OCI-LY3 (cell line): ENCODE measurements at regions not wholly inside any gene's neighbourhood (a gene's known extent, or its start where the extent isn't known, plus 50 kb on each side); places are given as distances from the start of the nearest gene placed in this dataset.

Experiments
- H2AFZ ChIP-seq: fragments of 200-600, 300-600 bp; shearing (Covaris generic); 2 replicates; pipeline ENCODE4 v1.6.0; 2014; ENCODE audit warnings: antibody characterized with exemption, low read depth, low read length
- H3K27ac ChIP-seq: fragments of 200-600, 300-600 bp; sonication (generic); 2 replicates; pipeline ENCODE4 v1.5.1; 2014; ENCODE audit warnings: mild to moderate bottlenecking, low read length, moderate library complexity, mixed read lengths
- H3K27me3 ChIP-seq: fragments of 200-600, 300-600 bp; sonication (generic); 2 replicates; pipeline ENCODE4 v1.6.1; 2014; ENCODE audit warnings: low read depth, low read length, mixed read lengths
- H3K36me3 ChIP-seq: fragments of 200-600, 300-600 bp; sonication (generic); replicated peaks from 2 replicates; pipeline ENCODE3; 2014; ENCODE audit warnings: low read depth, low read length, mixed read lengths
- H3K4me1 ChIP-seq: fragments of 300-600, 200-600 bp; sonication (generic); 2 replicates; pipeline ENCODE4 v1.6.1; 2014; ENCODE audit warnings: low read length, mixed read lengths
- H3K4me2 ChIP-seq: fragments of 200-600, 300-600 bp; sonication (generic); 2 replicates; pipeline ENCODE4 v1.6.1; 2014; ENCODE audit warnings: low read length, mixed read lengths
- H3K4me3 ChIP-seq: fragments of 300-600, 200-600 bp; sonication (generic); 2 replicates; pipeline ENCODE4 v1.5.1; 2014; ENCODE audit warnings: antibody characterized with exemption, mild to moderate bottlenecking, low read length, moderate library complexity
- H3K79me2 ChIP-seq: fragments of 300-600, 200-600 bp; shearing (Covaris generic); 2 replicates; pipeline ENCODE4 v1.6.1; 2014; ENCODE audit warnings: mild to moderate bottlenecking, low read length, mixed read lengths
- H3K9ac ChIP-seq: fragments of 300-600, 200-600 bp; shearing (Covaris generic); 2 replicates; pipeline ENCODE4 v1.6.0; 2014; ENCODE audit warnings: mild to moderate bottlenecking, low read length, moderate library complexity
- H3K9me3 ChIP-seq: fragments of 200-600, 300-600 bp; shearing (Covaris generic); 2 replicates; pipeline ENCODE4 v1.6.1; 2014; ENCODE audit warnings: low read length, mixed read lengths; ENCODE audit not compliant: insufficient read depth
- H4K20me1 ChIP-seq: fragments of 200-600, 300-600 bp; sonication (generic); 2 replicates; pipeline ENCODE4 v1.6.1; 2016; ENCODE audit warnings: low read length, mixed read lengths; ENCODE audit not compliant: insufficient read depth
- EZH2phosphoT487 ChIP-seq: fragments of 200-600 bp; shearing (Covaris generic); IDR thresholded peaks from 2 replicates; pipeline ENCODE4 v1.6.1; 2018; ENCODE audit warnings: antibody characterized with exemption, mixed run types, low read depth
- TF ChIP-seq, protein P1 (sequence below): fragments of 200-600, 300-600 bp; sonication (generic); IDR thresholded peaks from 2 replicates; pipeline ENCODE4 v1.5.1; 2014; ENCODE audit warnings: antibody characterized with exemption, low read length, low read depth

DNA sequence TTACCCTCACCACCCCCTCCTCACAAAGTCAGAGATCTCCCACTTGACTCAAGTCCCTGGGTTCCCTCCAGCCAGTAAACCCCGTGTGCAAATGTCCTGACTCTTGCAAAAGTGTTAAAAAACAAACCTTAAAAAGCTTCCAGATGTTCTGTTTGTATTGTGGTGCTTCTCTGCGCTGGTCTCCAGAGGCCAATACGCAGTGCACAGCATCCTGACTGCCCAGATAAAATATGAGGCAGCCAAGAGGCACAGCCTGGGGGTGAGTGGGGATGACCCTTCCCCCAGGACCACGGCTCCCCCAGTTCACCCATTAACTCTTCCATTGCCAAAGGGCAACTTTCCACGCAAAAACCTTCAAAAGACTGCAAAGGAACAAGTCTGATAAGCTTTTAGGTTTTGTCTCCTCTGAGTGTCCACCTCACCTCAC, 291.8 kb downstream of the SOX9 start:
- TF ChIP-seq, protein P1, sequence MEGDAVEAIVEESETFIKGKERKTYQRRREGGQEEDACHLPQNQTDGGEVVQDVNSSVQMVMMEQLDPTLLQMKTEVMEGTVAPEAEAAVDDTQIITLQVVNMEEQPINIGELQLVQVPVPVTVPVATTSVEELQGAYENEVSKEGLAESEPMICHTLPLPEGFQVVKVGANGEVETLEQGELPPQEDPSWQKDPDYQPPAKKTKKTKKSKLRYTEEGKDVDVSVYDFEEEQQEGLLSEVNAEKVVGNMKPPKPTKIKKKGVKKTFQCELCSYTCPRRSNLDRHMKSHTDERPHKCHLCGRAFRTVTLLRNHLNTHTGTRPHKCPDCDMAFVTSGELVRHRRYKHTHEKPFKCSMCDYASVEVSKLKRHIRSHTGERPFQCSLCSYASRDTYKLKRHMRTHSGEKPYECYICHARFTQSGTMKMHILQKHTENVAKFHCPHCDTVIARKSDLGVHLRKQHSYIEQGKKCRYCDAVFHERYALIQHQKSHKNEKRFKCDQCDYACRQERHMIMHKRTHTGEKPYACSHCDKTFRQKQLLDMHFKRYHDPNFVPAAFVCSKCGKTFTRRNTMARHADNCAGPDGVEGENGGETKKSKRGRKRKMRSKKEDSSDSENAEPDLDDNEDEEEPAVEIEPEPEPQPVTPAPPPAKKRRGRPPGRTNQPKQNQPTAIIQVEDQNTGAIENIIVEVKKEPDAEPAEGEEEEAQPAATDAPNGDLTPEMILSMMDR, result no peak
- TF ChIP-seq EZH2phosphoT487, result no peak
- Histone ChIP-seq H3K9ac (no peak overlapping the region), H3K4me3 (no peak overlapping the region), H3K79me2 (no peaks in the 10 kb centered on the region), H3K9me3 (peaks cover 11% of the 10 kb centered on the region), H2AFZ (no peak overlapping the region), H4K20me1 (no peaks in the 10 kb centered on the region), H3K36me3 (peaks cover 10% of the 10 kb centered on the region), H3K4me2 (no peak overlapping the region), H3K27ac (no peak overlapping the region), H3K27me3 (no peaks in the 10 kb centered on the region), H3K4me1 (peaks cover 2% of the 10 kb centered on the region)

DNA sequence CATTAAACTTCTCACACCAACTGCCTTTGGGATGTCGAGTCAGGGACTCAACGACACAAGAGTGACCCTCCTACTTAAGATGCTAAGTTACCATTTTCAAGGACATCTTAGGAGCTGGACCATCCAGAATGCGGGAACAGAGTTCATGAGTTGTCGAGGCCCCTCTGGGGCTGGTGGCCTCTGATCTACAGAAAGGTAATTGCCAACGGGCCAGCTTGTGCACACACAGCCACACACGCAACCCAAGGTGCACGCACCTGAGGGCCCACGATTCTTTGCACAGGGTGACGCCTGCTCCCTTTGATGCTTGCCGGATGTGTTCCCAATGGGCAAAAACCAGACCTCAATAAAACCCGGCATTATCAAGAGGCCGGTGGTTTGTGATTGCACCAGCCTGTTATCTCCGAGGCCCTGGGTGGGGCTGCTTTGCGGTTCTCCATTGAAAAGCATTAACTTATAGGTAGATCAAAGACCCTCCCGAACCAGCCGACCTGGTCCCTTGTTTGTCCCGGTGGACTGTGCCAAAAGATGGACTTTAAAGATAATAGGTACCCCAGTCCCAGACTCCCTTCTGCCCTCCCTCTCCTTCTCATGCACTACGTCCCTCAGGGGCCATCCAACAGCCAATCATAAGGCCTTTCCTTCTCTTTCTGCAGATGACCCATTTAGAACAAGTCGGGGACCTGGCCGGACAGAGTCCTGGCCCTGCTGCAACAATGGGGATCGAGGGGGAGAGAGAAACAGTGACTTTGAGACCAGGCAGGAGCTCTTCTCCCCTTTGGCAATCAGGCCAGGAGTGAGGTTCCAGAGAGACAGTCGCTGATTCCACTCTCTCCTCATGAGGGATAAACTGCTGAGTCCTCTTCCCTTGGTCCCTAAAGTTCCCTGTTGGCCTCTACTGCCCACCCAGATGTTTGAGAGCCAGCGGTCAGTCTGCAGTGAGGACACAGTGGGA, 292.5 kb downstream of the SOX9 start:
- H3K4me1 ChIP-seq, result no peaks in the 10 kb centered on the region
- H4K20me1 ChIP-seq, result no peaks in the 10 kb centered on the region
- peaks cover 17% of the 10 kb centered on the region for H3K36me3 ChIP-seq
- H3K79me2 ChIP-seq, result no peaks in the 10 kb centered on the region
- H3K4me2 ChIP-seq, result no peak overlapping the region
- no peak overlapping the region for H2AFZ ChIP-seq
- H3K27me3 ChIP-seq, result no peaks in the 10 kb centered on the region
- no peak overlapping the region for H3K4me3 ChIP-seq
- H3K27ac ChIP-seq, result no peak overlapping the region
- no peak overlapping the region for H3K9ac ChIP-seq
- H3K9me3 ChIP-seq, result peaks cover 17% of the 10 kb centered on the region
- TF ChIP-seq, protein P1, result no peak
- TF ChIP-seq EZH2phosphoT487, result no peak

DNA sequence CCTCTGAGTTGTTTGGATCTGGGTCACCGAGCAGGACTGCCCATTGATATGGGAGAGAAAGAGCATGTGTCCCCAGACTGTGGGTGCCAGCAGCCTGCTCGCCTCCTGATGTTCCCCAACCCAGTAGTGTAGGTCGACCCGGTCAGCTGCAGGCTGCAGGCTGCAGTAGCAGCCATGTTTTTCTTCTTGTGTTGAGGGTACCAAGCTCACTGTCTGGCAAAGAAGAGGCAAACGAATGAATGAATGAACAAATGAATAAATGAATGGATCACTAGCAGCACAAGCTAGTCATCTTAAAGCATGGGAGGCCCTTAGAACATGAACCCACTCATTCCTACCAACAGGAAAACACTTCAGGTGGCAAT, 293.2 kb downstream of the SOX9 start:
- Histone ChIP-seq H3K9me3 (peaks cover 17% of the 10 kb centered on the region), H2AFZ (no peak overlapping the region), H3K4me1 (peaks cover 3% of the 10 kb centered on the region), H3K9ac (no peak overlapping the region), H3K36me3 (peaks cover 18% of the 10 kb centered on the region), H4K20me1 (no peaks in the 10 kb centered on the region), H3K4me3 (no peak overlapping the region), H3K27me3 (no peaks in the 10 kb centered on the region), H3K27ac (no peak overlapping the region), H3K79me2 (no peaks in the 10 kb centered on the region), H3K4me2 (no peak overlapping the region)
- TF ChIP-seq, protein P1, result no peak
- TF ChIP-seq EZH2phosphoT487, result no peak

DNA sequence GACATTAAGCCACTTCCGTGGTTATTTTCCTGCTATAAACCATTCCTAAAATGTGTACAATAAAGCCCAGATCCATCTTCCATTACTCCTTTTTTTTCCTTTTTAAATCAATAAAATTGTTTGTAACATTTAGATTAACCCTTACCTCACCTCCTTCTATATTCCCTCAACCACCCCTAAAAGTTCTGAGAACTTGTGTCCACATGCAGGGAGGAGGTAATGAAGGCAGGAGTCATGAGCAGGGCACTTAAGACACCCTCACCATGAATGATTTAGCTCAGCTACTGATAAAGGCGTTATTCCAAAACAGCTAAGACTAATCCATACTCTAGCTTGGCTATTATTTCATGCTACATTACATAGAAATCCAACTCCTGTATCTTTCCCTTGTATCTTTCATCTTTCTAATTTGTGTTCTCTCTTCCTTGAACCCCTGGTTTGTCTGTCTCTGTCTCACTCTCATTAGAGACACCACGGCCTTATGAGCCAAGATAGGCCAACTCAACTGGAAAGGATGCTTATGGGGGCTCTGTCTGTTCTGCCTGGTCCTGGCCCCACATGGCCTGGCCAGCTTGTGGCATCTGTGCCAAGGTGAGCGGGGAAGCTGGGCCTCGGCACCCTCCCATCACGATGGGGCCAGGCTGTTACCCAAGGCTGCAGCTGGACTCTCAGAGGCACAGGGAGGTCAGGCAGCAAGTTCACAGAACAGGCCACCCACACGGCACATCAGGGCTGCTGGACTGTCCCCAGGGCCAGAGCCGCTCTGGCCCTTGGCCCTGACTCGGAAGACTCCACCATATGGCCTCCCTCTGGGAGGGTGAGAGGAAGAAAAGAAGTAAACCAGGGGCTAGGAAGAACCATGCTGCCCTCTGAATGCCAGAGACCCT, 294.4 kb downstream of the SOX9 start:
- Histone ChIP-seq H3K4me3 (no peak overlapping the region), H3K4me2 (no peak overlapping the region), H3K27me3 (no peaks in the 10 kb centered on the region), H3K79me2 (no peaks in the 10 kb centered on the region), H3K27ac (no peak overlapping the region), H3K4me1 (peaks cover 15% of the 10 kb centered on the region), H4K20me1 (no peaks in the 10 kb centered on the region), H2AFZ (no peak overlapping the region), H3K9me3 (peaks cover 17% of the 10 kb centered on the region), H3K36me3 (peaks cover 18% of the 10 kb centered on the region), H3K9ac (no peak overlapping the region)
- TF ChIP-seq, protein P1, result no peak
- no peak for TF ChIP-seq EZH2phosphoT487
